Stomach (tissue), 8 donors: ENCODE measurements at regions not wholly inside any gene's neighbourhood (a gene's known extent, or its start where the extent isn't known, plus 50 kb on each side); places are given as distances from the start of the nearest gene placed in this dataset.

Source experiments
- DNase-seq, 2 donors: peaks; one replicate each; pipeline versions ENCODE4 v3.0.0 to v3.0.0-alpha.2; 2013 to 2019
- H3K27ac ChIP-seq, 5 donors: fragments of 200-600 bp in 4 of 5; sonication (generic) in 4 of 5; one replicate each; pipeline ENCODE4 v1.5.1; 2013 to 2019; ENCODE audit warnings: mild to moderate bottlenecking in 1 of 5, moderate library complexity in 1 of 5
- H3K27me3 ChIP-seq, 3 donors: fragments of 200-600 bp; sonication (generic); one replicate each; pipeline ENCODE4 v1.5.1; 2017 to 2019; ENCODE audit warnings: mixed run types in 1 of 3
- H3K36me3 ChIP-seq, 4 donors: fragments of 200-600 bp; sonication (generic); 1 replicate in 3 of 4; 2 replicates in 1 of 4; pipeline ENCODE4 v1.5.1; 2016 to 2019
- H3K4me1 ChIP-seq, 4 donors: fragments of 200-600 bp; sonication (generic); one replicate each; pipeline ENCODE4 v1.5.1; 2016 to 2019
- H3K4me3 ChIP-seq, 4 donors: fragments of 200-600 bp; sonication (generic) in 3 of 4; one replicate each; pipeline ENCODE4 v1.5.1; 2016 to 2019; ENCODE audit warnings: mild to moderate bottlenecking in 1 of 4
- H3K9me3 ChIP-seq, 4 donors: fragments of 200-600 bp; sonication (generic); one replicate each; pipeline ENCODE4 v1.5.1; 2016 to 2019
- CTCF ChIP-seq, 7 experiments: fragments of 450-650 bp in 4 of 7; fragments of 200-600 bp in 3 of 7; sonication (generic) in 3 of 7; IDR thresholded peaks; one replicate each; pipeline ENCODE4 v1.5.1; 2016 to 2019; ENCODE audit warnings: antibody characterized with exemption in 7 of 7, control low read depth in 2 of 7, mild to moderate bottlenecking in 1 of 7
- EP300 ChIP-seq: sonication (generic); formaldehyde crosslinking; IDR thresholded peaks from one replicate; pipeline ENCODE4 v1.6.1; 2017; ENCODE audit warnings: antibody characterized with exemption
- POLR2A ChIP-seq, 4 donors: fragments of 450-650 bp; IDR thresholded peaks; one replicate each; pipeline ENCODE4 v1.6.1; 2016; ENCODE audit warnings: antibody characterized with exemption in 4 of 4, control low read depth in 2 of 4, mild to moderate bottlenecking in 1 of 4, moderate library complexity in 1 of 4
- POLR2AphosphoS5 ChIP-seq, 3 donors: sonication (generic); formaldehyde crosslinking; IDR thresholded peaks; one replicate each; pipeline ENCODE4 v1.6.1; 2016; ENCODE audit warnings: antibody characterized with exemption in 3 of 3
- WGBS, 5 donors: extraction: QIAGEN DNeasy Blood & Tissue Kit in 3 of 5; methylation state at CpG; one replicate each; pipeline versions ENCODE4 v1.1.5 to v1.1.7; 2013 to 2018; 5-methylcytosine and 5-hydroxymethylcytosine counted together
- intact Hi-C: fragments of 100-400 bp; cut with DNase I; formaldehyde crosslinking; loops from one replicate; pipeline ENCODE4 v1.15.1; 2023; ENCODE audit warnings: low total_unique reads
- donor health status: healthy with polysubstance abuse.
- donor health status: Bipolar disorder and iron deficiency.
- donor health status: healthy.

GRCh38 chr5:164179406-164179805, 674.0 kb downstream of the MAT2B start:
- Histone ChIP-seq H3K4me3 (no peak overlapping the region), H3K9me3 (no peaks in the 10 kb centered on the region), H3K4me1 (no peaks in the 10 kb centered on the region), H3K36me3 (no peaks in the 10 kb centered on the region), H3K27me3 (no peaks in the 10 kb centered on the region), H3K27ac (no peak overlapping the region)
- DNase-seq: peak in 1 of 2 donors; percentile 5
- WGBS, 5 donors: 30 to 49% (median 40%) methylated on average over 2 of the region's 2 CpGs
- intact Hi-C loops: no loop called here
- TF ChIP-seq EP300 (no peak), POLR2AphosphoS5 (IDR thresholded peaks at IDR 0.05) (no peak), CTCF (IDR thresholded peaks at IDR 0.05) (no peak), POLR2A (IDR thresholded peaks at IDR 0.05) (no peak)

GRCh38 chr5:164181604-164182003, 676.2 kb downstream of the MAT2B start:
- 90 to 95% (median 90%) methylated on average over 1 of the region's 1 CpG for WGBS, 5 donors

DNA sequence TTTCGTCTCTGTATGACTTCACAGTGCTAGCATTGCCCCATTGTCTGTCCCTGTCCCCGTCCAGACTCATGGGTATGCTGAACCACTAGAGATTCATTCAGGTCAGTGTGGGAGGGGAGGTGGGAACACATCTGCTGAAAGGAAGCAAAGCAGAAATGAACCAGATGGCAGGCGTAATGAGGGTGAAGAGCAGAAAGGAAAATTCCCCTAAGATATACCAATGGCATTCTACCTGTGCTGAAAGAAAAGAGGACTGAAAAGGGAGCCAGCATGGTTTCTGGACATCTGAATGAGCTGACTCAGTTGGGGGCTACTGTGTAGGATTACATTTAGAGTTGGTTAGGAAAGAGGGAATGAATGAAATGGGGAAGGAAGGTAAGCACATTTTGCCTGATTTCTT, 678.7 kb downstream of the MAT2B start:
- no peaks in the 10 kb centered on the region for H3K27me3 ChIP-seq
- no peaks in the 10 kb centered on the region for H3K36me3 ChIP-seq
- intact Hi-C loops: no loop called here
- H3K27ac ChIP-seq: no peak overlapping the region
- 69 to 85% (median 81%) methylated on average over 3 of the region's 3 CpGs for WGBS, 5 donors
- no peak overlapping the region for H3K4me3 ChIP-seq
- peak in 1 of 2 donors; percentile 5 for DNase-seq
- TF ChIP-seq POLR2A (IDR thresholded peaks at IDR 0.05): no peak
- no peak for TF ChIP-seq CTCF (IDR thresholded peaks at IDR 0.05)
- no peak for TF ChIP-seq EP300
- no peak for TF ChIP-seq POLR2AphosphoS5 (IDR thresholded peaks at IDR 0.05)
- H3K9me3 ChIP-seq: no peaks in the 10 kb centered on the region
- peaks cover 0 to 2% (median 0%) of the 10 kb centered on the region in 4 donors for H3K4me1 ChIP-seq

More at GRCh38 chr5:164181604-164182003, 676.2 kb downstream of the MAT2B start:
- Histone ChIP-seq H3K4me3 (no peak overlapping the region), H3K27ac (no peak overlapping the region), H3K27me3 (no peaks in the 10 kb centered on the region), H3K4me1 (no peaks in the 10 kb centered on the region), H3K36me3 (no peaks in the 10 kb centered on the region), H3K9me3 (no peaks in the 10 kb centered on the region)
- TF ChIP-seq POLR2A (IDR thresholded peaks at IDR 0.05) (no peak), CTCF (IDR thresholded peaks at IDR 0.05) (no peak), EP300 (no peak), POLR2AphosphoS5 (IDR thresholded peaks at IDR 0.05) (no peak)
- DNase-seq: no peak
- intact Hi-C loops: no loop called here

GRCh38 chr5:164185000-164185399, 679.6 kb downstream of the MAT2B start:
- H3K36me3 ChIP-seq: no peaks in the 10 kb centered on the region
- no peaks in the 10 kb centered on the region for H3K9me3 ChIP-seq
- DNase-seq: no peak
- 79 to 87% (median 81%) methylated on average over 5 of the region's 5 CpGs for WGBS, 5 donors
- H3K4me3 ChIP-seq: no peak overlapping the region
- TF ChIP-seq CTCF (IDR thresholded peaks at IDR 0.05): no peak
- TF ChIP-seq POLR2A (IDR thresholded peaks at IDR 0.05): no peak
- no peak for TF ChIP-seq POLR2AphosphoS5 (IDR thresholded peaks at IDR 0.05)
- TF ChIP-seq EP300: no peak
- intact Hi-C loops: no loop called here
- H3K27ac ChIP-seq: no peak overlapping the region
- peaks cover 0 to 5% (median 0%) of the 10 kb centered on the region in 4 donors for H3K4me1 ChIP-seq
- no peaks in the 10 kb centered on the region for H3K27me3 ChIP-seq
